GM12878 (cell line): ENCODE measurements at regions not wholly inside any gene's neighbourhood (a gene's known extent, or its start where the extent isn't known, plus 50 kb on each side); places are given as distances from the start of the nearest gene placed in this dataset.

Source experiments
- ATAC-seq: fragments of 200-7000 bp; cut with Tn5 transposase; 3 replicates; pipeline ENCODE4 v1.9.1; 2020; ENCODE audit warnings: mild to moderate bottlenecking, moderate library complexity
- BruUV-seq: library from RNA; stranded (reverse); fragments of 400-500 nt; replicated peaks from 2 replicates; lab custom pipeline; 2021; lab: Mats Ljungman, UMichigan
- CTCF ChIA-PET: fragments of 300-600 bp; sonication (Branson Sonifier 250); formaldehyde crosslinking; extraction: SDS; loops from one replicate; lab custom pipeline; 2021; ENCODE audit warnings: inconsistent platforms; lab: Yijun Ruan, JAX
- POLR2A ChIA-PET: fragments of 350-600 bp; formaldehyde crosslinking; extraction: SDS; loops from one replicate; lab custom pipeline; 2021; ENCODE audit warnings: inconsistent platforms; lab: Charles Lee
- RAD21 ChIA-PET: fragments of 300-600 bp; sonication (Branson Sonifier 250); formaldehyde crosslinking; loops from one replicate; lab custom pipeline; 2023; ENCODE audit warnings: antibody characterized with exemption; ENCODE audit not compliant: unreplicated experiment; lab: Charles Lee
- SMC1A ChIA-PET: fragments of 300-600 bp; sonication (Branson Sonifier 250); formaldehyde crosslinking; loops from one replicate; lab custom pipeline; 2023; ENCODE audit not compliant: unreplicated experiment, uncharacterized antibody; lab: Charles Lee
- DNase-seq: peaks from one replicate; pipeline ENCODE4 v3.0.0-alpha.2; 2011; ENCODE audit warnings: low read depth, low spot score
- FAIRE-seq: peaks from 3 replicates; lab custom pipeline; 2011; peaks lifted over from hg19 to GRCh38; lab: Jason Lieb, UNC
- H2AFZ ChIP-seq: 2 replicates; pipeline ENCODE4 v1.6.0; 2011; ENCODE audit warnings: low read depth, low read length, control low read depth; ENCODE audit not compliant: control insufficient read depth
- H3K27ac ChIP-seq: 2 replicates; pipeline ENCODE4 v1.5.1; 2011; ENCODE audit warnings: control low read depth; ENCODE audit not compliant: control insufficient read depth, insufficient read depth
- H3K27me3 ChIP-seq, 2 experiments: replicated peaks in 1 of 2; 2 replicates each; pipeline versions ENCODE4 v1.6.0 to v1.6.1; 2011; ENCODE audit warnings: low read length in 1 of 2; ENCODE audit not compliant: control insufficient read depth in 2 of 2, insufficient read depth in 2 of 2
- H3K36me3 ChIP-seq, 2 experiments: 2 replicates each; pipeline ENCODE4 v1.5.1; 2011; ENCODE audit warnings: low read length in 1 of 2; ENCODE audit not compliant: control insufficient read depth in 2 of 2, insufficient read depth in 2 of 2
- H3K4me1 ChIP-seq: 2 replicates; pipeline ENCODE4 v1.6.1; 2011; ENCODE audit warnings: mild to moderate bottlenecking, low read length, moderate library complexity, mixed read lengths; ENCODE audit not compliant: control insufficient read depth, insufficient read depth
- H3K4me2 ChIP-seq: 2 replicates; pipeline ENCODE4 v1.6.0; 2011; ENCODE audit warnings: control low read depth; ENCODE audit not compliant: control insufficient read depth, insufficient read depth
- H3K4me3 ChIP-seq: fragments of 200-600 bp; sonication (generic); 2 replicates; pipeline ENCODE4 v1.5.1; 2016
- H3K79me2 ChIP-seq: 2 replicates; pipeline ENCODE4 v1.6.0; 2011; ENCODE audit warnings: low read length; ENCODE audit not compliant: control insufficient read depth, insufficient read depth
- H3K9ac ChIP-seq: 2 replicates; pipeline ENCODE4 v1.8.0; 2011; ENCODE audit warnings: low read length, control low read depth, mixed read lengths; ENCODE audit not compliant: control insufficient read depth, insufficient read depth
- H3K9me3 ChIP-seq: replicated peaks from 3 replicates; pipeline ENCODE4 v1.5.1; 2011; ENCODE audit warnings: mild to moderate bottlenecking, low read length; ENCODE audit not compliant: control insufficient read depth, insufficient read depth
- H4K20me1 ChIP-seq: 2 replicates; pipeline ENCODE4 v1.6.0; 2011; ENCODE audit not compliant: control insufficient read depth, insufficient read depth
- RAD21 ChIP-seq: IDR thresholded peaks from 2 replicates; pipeline ENCODE4 v1.6.1; 2011; ENCODE audit warnings: mild to moderate bottlenecking, low read depth, low read length, moderate library complexity; ENCODE audit not compliant: insufficient read depth
- SPI1 ChIP-seq: IDR thresholded peaks from 2 replicates; pipeline ENCODE4 v1.6.1; 2011; ENCODE audit warnings: low read depth, mild to moderate bottlenecking, low read length, moderate library complexity, borderline replicate concordance; ENCODE audit not compliant: insufficient read depth
- whole genome bisulfite sequencing: methylation state at CpG from one replicate; pipeline ENCODE4 v1.1.6; 2016; ENCODE audit warnings: low lambda C conversion rate; ENCODE audit not compliant: insufficient replicate concordance, insufficient coverage; ENCODE audit errors: missing lambda C conversion rate; 5-methylcytosine and 5-hydroxymethylcytosine counted together
- in situ Hi-C: fragments of 300-500 bp; cut with MboI; formaldehyde crosslinking; loops from 9 replicates; pipeline ENCODE4 v1.14.3; 2018; ENCODE audit warnings: mixed read lengths
- intact Hi-C: fragments of 100-400 bp; cut with micrococcal nuclease; formaldehyde crosslinking; loops from one replicate; pipeline ENCODE4 v1.14.2; 2022; ENCODE audit not compliant: unreplicated experiment
- TF ChIP-seq, protein P1 (sequence below): fragments of 450-650 bp; IDR thresholded peaks from 2 replicates; pipeline ENCODE4 v1.6.1; 2016; ENCODE audit warnings: mild to moderate bottlenecking
- TF ChIP-seq, protein P2 (sequence below): fragments of 450-650 bp; IDR thresholded peaks from 2 replicates; pipeline ENCODE4 v1.6.1; 2016; ENCODE audit warnings: mild to moderate bottlenecking

DNA sequence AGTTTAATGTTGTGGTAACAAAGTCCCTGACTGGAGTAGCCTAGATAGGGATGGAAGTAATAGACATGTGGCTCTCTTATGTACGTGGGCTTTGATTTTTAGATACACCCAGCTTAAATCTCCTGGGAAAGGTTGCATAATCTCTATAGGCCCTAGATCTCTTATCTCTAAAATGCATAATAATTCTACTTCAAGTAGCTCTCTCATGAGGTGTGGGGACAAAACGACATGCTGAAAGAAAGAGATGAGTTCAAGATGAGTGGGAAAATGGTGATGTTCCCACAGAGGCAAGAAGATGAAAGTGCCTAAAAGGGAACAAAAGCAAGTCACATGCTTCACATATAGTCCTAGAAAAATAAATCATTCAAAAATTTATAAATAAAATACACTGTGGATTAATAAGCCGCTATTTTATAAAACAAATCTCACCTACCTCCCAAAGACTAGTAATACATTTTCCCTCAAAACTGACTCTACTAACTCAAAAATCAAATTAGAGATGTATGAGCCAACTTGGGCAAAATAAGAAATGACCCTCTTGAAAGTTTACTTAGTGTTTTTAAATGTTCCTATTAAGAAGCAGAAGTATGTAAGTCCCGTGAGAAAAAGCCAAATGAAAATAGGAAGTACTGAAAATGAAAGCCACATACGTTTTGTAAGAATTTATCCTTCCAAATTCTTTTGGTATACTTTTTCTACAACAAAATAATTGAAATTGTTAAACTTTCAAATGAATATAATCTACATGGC is 148.2 kb upstream of the ITGA4 start (continued):
- TF ChIP-seq SPI1 (0 out of 2 replicates have a peak, but pooled peaks have one; percentile 15), RAD21 (no peak)

DNA sequence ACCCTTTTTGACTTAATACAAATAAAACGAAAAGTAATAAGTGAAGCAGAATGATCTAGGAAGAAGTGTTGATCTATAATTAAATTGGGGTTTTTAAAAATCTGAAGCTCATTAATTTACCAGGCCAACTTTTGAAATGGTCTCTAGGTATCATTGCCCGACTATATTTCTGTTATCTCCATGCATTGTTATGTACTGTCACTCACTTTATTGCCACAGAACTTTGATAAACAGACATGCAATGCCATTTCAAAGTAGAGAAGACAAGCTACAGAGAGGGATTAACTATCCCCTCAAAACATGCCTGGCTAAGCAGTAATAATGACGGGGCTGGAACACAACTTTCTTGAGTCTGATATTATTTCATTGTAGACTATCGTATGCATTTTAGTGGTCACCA is 147.6 kb upstream of the ITGA4 start:
- ChIA-PET SMC1A (interaction anchor here (0.8 to 15.8 kb wide), 17 partner anchors 10 to 405 kb away, joined by 3 to 313 read pairs (median 3); partner anchors contain the start of gene ITGA4), RAD21 (interaction anchor here (1.1 to 16.8 kb wide), 10 partner anchors 9 to 405 kb away, joined by 3 to 340 read pairs (median 6); partner anchors contain the start of gene ITGA4), CTCF (interaction anchor here (0.6 to 14.1 kb wide), 7 partner anchors 39 to 277 kb away, joined by 3 to 235 read pairs (median 4); partner anchors contain the start of gene ITGA4), POLR2A (interaction anchor here (0.7 to 3.6 kb wide), 3 partner anchors 10 to 152 kb away, joined by 3 to 22 read pairs (median 3); partner anchors contain the start of gene ITGA4)
- FAIRE-seq, result no peak
- intact Hi-C loops (loop anchor here (5.0 kb wide), 1 partner anchor 327 kb away; the partner anchor contains the start of gene UBE2E3), in situ Hi-C loops (loop anchor here (5.0 kb wide), 2 partner anchors 148 to 187 kb away; partner anchors contain the start of gene ITGA4)
- H3K36me3 ChIP-seq, result no peaks in the 10 kb centered on the region
- DNase-seq, result no peak
- peak overlapping the region; percentile 99 for H3K27ac ChIP-seq
- H3K9me3 ChIP-seq, result no peaks in the 10 kb centered on the region
- peaks cover 65% of the 10 kb centered on the region for H3K4me1 ChIP-seq
- H3K9ac ChIP-seq, result peak overlapping the region; percentile 62
- peak overlapping the region; percentile 89 for H3K4me2 ChIP-seq
- H2AFZ ChIP-seq, result peak overlapping the region; percentile 72
- no TSS peak for BruUV-seq
- H3K4me3 ChIP-seq, result 0 out of 2 replicates have a peak overlapping the region, but pooled peaks have one; percentile 23
- WGBS, result 27% methylated on average over 4 of the region's 4 CpGs
- H3K79me2 ChIP-seq, result peaks cover 1% of the 10 kb centered on the region
- no peaks in the 10 kb centered on the region for H4K20me1 ChIP-seq
- no peaks in the 10 kb centered on the region for H3K27me3 ChIP-seq
- ATAC-seq, result no peak
- TF ChIP-seq, protein P1, sequence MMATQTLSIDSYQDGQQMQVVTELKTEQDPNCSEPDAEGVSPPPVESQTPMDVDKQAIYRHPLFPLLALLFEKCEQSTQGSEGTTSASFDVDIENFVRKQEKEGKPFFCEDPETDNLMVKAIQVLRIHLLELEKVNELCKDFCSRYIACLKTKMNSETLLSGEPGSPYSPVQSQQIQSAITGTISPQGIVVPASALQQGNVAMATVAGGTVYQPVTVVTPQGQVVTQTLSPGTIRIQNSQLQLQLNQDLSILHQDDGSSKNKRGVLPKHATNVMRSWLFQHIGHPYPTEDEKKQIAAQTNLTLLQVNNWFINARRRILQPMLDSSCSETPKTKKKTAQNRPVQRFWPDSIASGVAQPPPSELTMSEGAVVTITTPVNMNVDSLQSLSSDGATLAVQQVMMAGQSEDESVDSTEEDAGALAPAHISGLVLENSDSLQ, result peak; percentile 64; the same call in 1 of the 2 replicates
- TF ChIP-seq, protein P2, sequence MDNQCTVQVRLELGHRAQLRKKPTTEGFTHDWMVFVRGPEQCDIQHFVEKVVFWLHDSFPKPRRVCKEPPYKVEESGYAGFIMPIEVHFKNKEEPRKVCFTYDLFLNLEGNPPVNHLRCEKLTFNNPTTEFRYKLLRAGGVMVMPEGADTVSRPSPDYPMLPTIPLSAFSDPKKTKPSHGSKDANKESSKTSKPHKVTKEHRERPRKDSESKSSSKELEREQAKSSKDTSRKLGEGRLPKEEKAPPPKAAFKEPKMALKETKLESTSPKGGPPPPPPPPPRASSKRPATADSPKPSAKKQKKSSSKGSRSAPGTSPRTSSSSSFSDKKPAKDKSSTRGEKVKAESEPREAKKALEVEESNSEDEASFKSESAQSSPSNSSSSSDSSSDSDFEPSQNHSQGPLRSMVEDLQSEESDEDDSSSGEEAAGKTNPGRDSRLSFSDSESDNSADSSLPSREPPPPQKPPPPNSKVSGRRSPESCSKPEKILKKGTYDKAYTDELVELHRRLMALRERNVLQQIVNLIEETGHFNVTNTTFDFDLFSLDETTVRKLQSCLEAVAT, result no peak
